SH-SY5Y (cell line): ENCODE measurements at regions not wholly inside any gene's neighbourhood (a gene's known extent, or its start where the extent isn't known, plus 50 kb on each side); places are given as distances from the start of the nearest gene placed in this dataset.

Source experiments
- GATA2 ChIP-seq: IDR thresholded peaks from 2 replicates; pipeline ENCODE4 v1.6.1; 2011; ENCODE audit warnings: mild to moderate bottlenecking, low read depth, low read length
- GATA3 ChIP-seq: IDR thresholded peaks from 2 replicates; pipeline ENCODE4 v1.6.1; 2011; ENCODE audit warnings: low read depth, mild to moderate bottlenecking, low read length, moderate library complexity

DNA sequence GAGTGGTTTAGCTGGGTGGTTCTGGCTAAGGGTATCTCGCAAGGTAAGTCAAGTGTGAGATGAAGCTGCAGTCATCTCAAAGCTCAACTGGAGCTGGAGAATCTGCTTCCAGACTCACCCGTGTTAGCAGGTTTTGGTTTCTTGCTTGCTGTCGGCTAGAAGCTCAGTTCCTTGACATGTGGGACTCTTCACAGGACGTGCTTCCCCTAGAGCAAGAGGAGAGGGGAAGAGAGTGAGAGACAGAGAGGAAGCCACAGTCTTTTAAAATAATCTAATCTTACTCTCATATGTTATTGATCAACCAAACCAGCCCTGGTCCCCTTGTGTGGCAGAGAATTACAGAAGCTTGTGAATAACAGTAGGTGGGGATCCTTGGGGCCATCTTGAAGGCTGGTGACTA is 199.5 kb downstream of the REEP3 start:
- TF ChIP-seq GATA3 = no peak
- TF ChIP-seq GATA2 = no peak
